DOHH2 (cell line): ENCODE measurements at regions not wholly inside any gene's neighbourhood (a gene's known extent, or its start where the extent isn't known, plus 50 kb on each side); places are given as distances from the start of the nearest gene placed in this dataset.

Experiments used
- H3F3A ChIP-seq: fragments of 200-600 bp; sonication (generic), shearing (Covaris generic); 2 replicates; pipeline ENCODE4 v1.6.0; 2016; ENCODE audit warnings: antibody characterized with exemption, mild to moderate bottlenecking; ENCODE audit not compliant: control insufficient read depth, insufficient read depth
- H3K27ac ChIP-seq: fragments of 200-600 bp; sonication (generic); 2 replicates; pipeline ENCODE4 v1.5.1; 2014; ENCODE audit warnings: low read depth, mild to moderate bottlenecking, low read length, moderate library complexity
- H3K27me3 ChIP-seq: fragments of 200-600 bp; sonication (generic); 2 replicates; pipeline ENCODE4 v1.6.1; 2014; ENCODE audit warnings: mild to moderate bottlenecking, low read length, mixed read lengths; ENCODE audit not compliant: control insufficient read depth
- H3K36me3 ChIP-seq: fragments of 200-600 bp; sonication (generic); 2 replicates; pipeline ENCODE4 v1.6.1; 2014; ENCODE audit warnings: mild to moderate bottlenecking, low read length, moderate library complexity, mixed read lengths; ENCODE audit not compliant: control insufficient read depth
- H3K4me1 ChIP-seq: fragments of 200-600 bp; sonication (generic); 2 replicates; pipeline ENCODE4 v1.6.1; 2014; ENCODE audit warnings: mild to moderate bottlenecking, low read length, mixed read lengths; ENCODE audit not compliant: control insufficient read depth
- H3K4me2 ChIP-seq: fragments of 200-600 bp; sonication (generic); 2 replicates; pipeline ENCODE4 v1.6.0; 2014; ENCODE audit warnings: mild to moderate bottlenecking, low read length, moderate library complexity
- H3K4me3 ChIP-seq: fragments of 200-600 bp; sonication (generic); 2 replicates; pipeline ENCODE4 v1.5.1; 2014; ENCODE audit warnings: mild to moderate bottlenecking, low read length, mixed read lengths
- H3K79me2 ChIP-seq: fragments of 200-600 bp; sonication (generic); 2 replicates; pipeline ENCODE4 v1.6.1; 2014; ENCODE audit warnings: mild to moderate bottlenecking, low read length, mixed read lengths; ENCODE audit not compliant: control insufficient read depth
- H3K9me2 ChIP-seq: fragments of 200-600 bp; sonication (generic); replicated peaks from 2 replicates; pipeline ENCODE4 v1.6.1; 2014; ENCODE audit warnings: mild to moderate bottlenecking, low read length, mixed read lengths; ENCODE audit not compliant: control insufficient read depth
- H3K9me3 ChIP-seq: fragments of 200-600 bp; sonication (generic); 2 replicates; pipeline ENCODE4 v1.6.1; 2014; ENCODE audit warnings: antibody characterized with exemption, low read length, mixed read lengths; ENCODE audit not compliant: control insufficient read depth, insufficient read depth
- H4K20me1 ChIP-seq: fragments of 200-600 bp; sonication (generic); 2 replicates; pipeline ENCODE4 v1.6.0; 2014; ENCODE audit warnings: low read depth, mild to moderate bottlenecking, antibody characterized with exemption, low read length, moderate library complexity; ENCODE audit not compliant: control insufficient read depth, insufficient read depth
- CTCF ChIP-seq: fragments of 200-600 bp; sonication (generic); IDR thresholded peaks from one replicate; pipeline ENCODE4 v1.5.1; 2014; ENCODE audit warnings: antibody characterized with exemption, mild to moderate bottlenecking, low read depth, low read length; ENCODE audit not compliant: poor library complexity, severe bottlenecking
- EZH2phosphoT487 ChIP-seq: fragments of 200-600 bp; sonication (generic); IDR thresholded peaks from 2 replicates; pipeline ENCODE4 v1.6.1; 2017; ENCODE audit warnings: borderline replicate concordance, mild to moderate bottlenecking, antibody characterized with exemption, low read length, moderate library complexity, mixed read lengths

GRCh38 chr13:22253107-22253506 is 582.2 kb downstream of the FGF9 start:
- no peaks in the 10 kb centered on the region for H3K36me3 ChIP-seq
- no peak for TF ChIP-seq CTCF
- TF ChIP-seq EZH2phosphoT487 = no peak

GRCh38 chr13:22256111-22256639 is 585.3 kb downstream of the FGF9 start:
- Histone ChIP-seq H3K27me3 (no peaks in the 10 kb centered on the region), H3F3A (no peaks in the 10 kb centered on the region), H3K9me3 (no peaks in the 10 kb centered on the region; the same call in 1 of the 2 replicates), H3K4me3 (no peak overlapping the region), H3K4me2 (no peak overlapping the region), H4K20me1 (no peaks in the 10 kb centered on the region), H3K4me1 (no peaks in the 10 kb centered on the region), H3K27ac (no peak overlapping the region), H3K9me2 (no peaks in the 10 kb centered on the region), H3K79me2 (no peaks in the 10 kb centered on the region), H3K36me3 (no peaks in the 10 kb centered on the region)
- TF ChIP-seq CTCF (no peak), EZH2phosphoT487 (no peak)

More at GRCh38 chr13:22253107-22253506, 582.2 kb downstream of the FGF9 start:
- no peaks in the 10 kb centered on the region for H3K79me2 ChIP-seq
- no peaks in the 10 kb centered on the region; the same call in 1 of the 2 replicates for H3K9me3 ChIP-seq
- no peak overlapping the region for H3K4me2 ChIP-seq
- no peak overlapping the region for H3K27ac ChIP-seq
- no peaks in the 10 kb centered on the region for H3K9me2 ChIP-seq
- H4K20me1 ChIP-seq = no peaks in the 10 kb centered on the region
- H3F3A ChIP-seq = no peaks in the 10 kb centered on the region
- H3K27me3 ChIP-seq = no peaks in the 10 kb centered on the region
- H3K4me3 ChIP-seq = no peak overlapping the region
- no peaks in the 10 kb centered on the region for H3K4me1 ChIP-seq

- no peaks in the 10 kb centered on the region for H3K9me2 ChIP-seq
Observed at GRCh38 chr13:22262001-22262885, 591.4 kb downstream of the FGF9 start.

More at GRCh38 chr13:22262001-22262885, 591.4 kb downstream of the FGF9 start:
- no peaks in the 10 kb centered on the region for H3K36me3 ChIP-seq
- H3K79me2 ChIP-seq = no peaks in the 10 kb centered on the region
- H3K4me3 ChIP-seq = no peak overlapping the region
- H3K4me2 ChIP-seq = no peak overlapping the region
- H3K9me3 ChIP-seq = no peaks in the 10 kb centered on the region
- H3K4me1 ChIP-seq = no peaks in the 10 kb centered on the region
- TF ChIP-seq CTCF (no peak), EZH2phosphoT487 (no peak)
- H3F3A ChIP-seq = no peaks in the 10 kb centered on the region
- no peaks in the 10 kb centered on the region for H3K27me3 ChIP-seq
- H3K27ac ChIP-seq = no peak overlapping the region
- no peaks in the 10 kb centered on the region for H4K20me1 ChIP-seq
